MCF 10A (cell line): ENCODE measurements at regions not wholly inside any gene's neighbourhood (a gene's known extent, or its start where the extent isn't known, plus 50 kb on each side); places are given as distances from the start of the nearest gene placed in this dataset.
"Not testable (repeated sequence)": the region's sequence is repeated elsewhere in the genome, so short reads cannot be mapped to it uniquely, and the experiment has no call there.

Experiments
- BruUV-seq: library from RNA; stranded (reverse); fragments of 400-500 nt; replicated peaks from 2 replicates; lab custom pipeline; 2021; lab: Mats Ljungman, UMichigan
- CTCF ChIA-PET: fragments of 300-600 bp; sonication (Branson Sonifier 250); formaldehyde crosslinking; extraction: SDS; loops from one replicate; lab custom pipeline; 2021; ENCODE audit warnings: antibody characterized with exemption, inconsistent platforms; lab: Yijun Ruan, JAX
- POLR2A ChIA-PET: fragments of 300-600, 350-650 bp; sonication (Branson Sonifier 250); formaldehyde crosslinking; extraction: SDS; loops from one replicate; lab custom pipeline; 2020; ENCODE audit warnings: antibody characterized with exemption, inconsistent platforms; lab: Yijun Ruan, JAX
- DNase-seq: peaks from one replicate; pipeline ENCODE4 v3.0.0-alpha.2; 2018; ENCODE audit not compliant: unreplicated experiment
- H3K27ac Mint-ChIP-seq: one replicate; pipeline ENCODE4 v1.8.0; 2022; ENCODE audit warnings: mild to moderate bottlenecking, low read depth, mixed read lengths; ENCODE audit not compliant: unreplicated experiment
- H3K27me3 Mint-ChIP-seq: one replicate; pipeline ENCODE4 v1.8.0; 2022; ENCODE audit warnings: mixed read lengths; ENCODE audit not compliant: insufficient read depth, unreplicated experiment
- H3K36me3 Mint-ChIP-seq: one replicate; pipeline ENCODE4 v1.8.0; 2022; ENCODE audit warnings: mild to moderate bottlenecking, moderate library complexity, mixed read lengths; ENCODE audit not compliant: insufficient read depth, unreplicated experiment
- H3K4me1 Mint-ChIP-seq: one replicate; pipeline ENCODE4 v1.8.0; 2022; ENCODE audit warnings: mixed read lengths; ENCODE audit not compliant: insufficient read depth, unreplicated experiment
- H3K4me3 Mint-ChIP-seq: one replicate; pipeline ENCODE4 v1.8.0; 2022; ENCODE audit warnings: mild to moderate bottlenecking, moderate library complexity, mixed read lengths; ENCODE audit not compliant: unreplicated experiment
- H3K9me3 Mint-ChIP-seq: one replicate; pipeline ENCODE4 v1.8.0; 2022; ENCODE audit warnings: mixed read lengths; ENCODE audit not compliant: unreplicated experiment
- CTCF ChIP-seq: fragments of 200-600 bp; IDR thresholded peaks from one replicate; pipeline ENCODE4 v1.8.0; 2022; ENCODE audit warnings: antibody characterized with exemption, mild to moderate bottlenecking; ENCODE audit not compliant: unreplicated experiment
- intact Hi-C: fragments of 100-400 bp; cut with micrococcal nuclease; formaldehyde crosslinking; loops from 2 replicates; pipeline ENCODE4 v1.14.1; 2022

DNA sequence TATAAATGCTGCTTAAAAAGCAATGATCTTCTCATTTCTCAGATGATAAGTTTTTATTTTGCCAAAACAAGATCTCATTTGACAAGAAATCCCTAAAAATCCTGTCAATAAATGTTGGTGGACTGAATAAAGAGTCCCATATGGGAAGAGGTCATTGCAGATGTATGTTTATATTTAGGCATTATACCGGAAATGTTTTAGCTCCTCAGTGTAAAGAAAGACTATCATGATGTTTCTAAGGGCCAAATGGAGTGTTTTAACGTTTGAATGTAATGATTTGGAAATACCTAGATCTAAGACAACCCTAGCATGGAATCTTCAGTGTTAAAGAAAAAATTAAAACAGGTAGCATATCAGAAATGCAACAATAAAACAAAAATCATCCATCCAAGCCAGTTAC lies 457.8 kb upstream of the NFE2L3 start:
- no TSS peak for BruUV-seq
- intact Hi-C loops = no loop called here
- Mint-ChIP-seq H3K4me1 (no peaks in the 10 kb centered on the region), H3K27ac (no peak overlapping the region), H3K4me3 (no peak overlapping the region), H3K9me3 (no peaks in the 10 kb centered on the region), H3K36me3 (no peaks in the 10 kb centered on the region), H3K27me3 (peaks cover 65% of the 10 kb centered on the region)
- ChIA-PET CTCF (interaction anchor here (0.8 kb wide), 1 partner anchor 92 kb away, joined by 3 read pairs; no protein-coding TSS in a partner anchor), POLR2A (no interaction called here)
- DNase-seq = no peak
- TF ChIP-seq CTCF = no peak

- DNase-seq = no peak
- no TSS peak for BruUV-seq
- TF ChIP-seq CTCF = no peak
- intact Hi-C loops = no loop called here
- Mint-ChIP-seq H3K27me3 (peaks cover 61% of the 10 kb centered on the region), H3K4me3 (no peak overlapping the region), H3K9me3 (no peaks in the 10 kb centered on the region), H3K36me3 (no peaks in the 10 kb centered on the region), H3K27ac (no peak overlapping the region), H3K4me1 (no peaks in the 10 kb centered on the region)
- ChIA-PET CTCF (no interaction called here), POLR2A (no interaction called here)
Observed at GRCh38 chr7:25694699-25695098, 457.3 kb upstream of the NFE2L3 start.

DNA sequence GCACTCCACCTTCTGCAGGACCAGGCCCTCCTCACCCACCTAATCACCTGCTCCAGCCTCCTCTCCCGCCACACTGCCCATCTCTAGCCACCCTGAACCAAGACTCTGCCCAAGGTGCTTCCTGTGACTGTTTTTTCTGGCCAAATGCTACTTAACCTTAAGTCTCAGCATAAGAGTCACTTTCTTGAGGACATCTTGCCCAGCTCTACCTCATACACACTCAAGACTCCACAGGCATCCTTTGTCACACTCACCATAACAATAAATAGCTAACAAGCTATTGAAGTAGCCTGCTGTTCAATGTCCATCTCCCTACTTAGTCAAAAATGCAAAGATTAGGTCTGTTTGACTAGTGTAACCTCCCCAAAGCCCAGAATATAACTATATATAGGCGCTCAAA lies 455.4 kb upstream of the NFE2L3 start:
- Mint-ChIP-seq H3K27me3 (peaks cover 61% of the 10 kb centered on the region), H3K4me3 (no peak overlapping the region), H3K9me3 (no peaks in the 10 kb centered on the region), H3K4me1 (no peaks in the 10 kb centered on the region), H3K27ac (no peak overlapping the region), H3K36me3 (no peaks in the 10 kb centered on the region)
- ChIA-PET CTCF (interaction anchor here (1.0 kb wide), 1 partner anchor 142 kb away, joined by 3 read pairs; no protein-coding TSS in a partner anchor), POLR2A (no interaction called here)
- TF ChIP-seq CTCF = no peak
- intact Hi-C loops = no loop called here
- no TSS peak for BruUV-seq
- DNase-seq = no peak

GRCh38 chr7:25698451-25699113 lies 453.4 kb upstream of the NFE2L3 start:
- Mint-ChIP-seq H3K36me3 (no peaks in the 10 kb centered on the region), H3K9me3 (no peaks in the 10 kb centered on the region), H3K4me3 (no peak overlapping the region), H3K4me1 (no peaks in the 10 kb centered on the region), H3K27me3 (peaks cover 50% of the 10 kb centered on the region), H3K27ac (no peak overlapping the region)
- CTCF ChIA-PET = interaction anchor here (0.7 to 1.1 kb wide), 4 partner anchors 8 to 288 kb away, joined by 3 to 4 read pairs (median 3); no protein-coding TSS in a partner anchor
- no peak for DNase-seq
- no TSS peak for BruUV-seq
- POLR2A ChIA-PET = no interaction called here
- intact Hi-C loops = no loop called here
- no peak for TF ChIP-seq CTCF

DNA sequence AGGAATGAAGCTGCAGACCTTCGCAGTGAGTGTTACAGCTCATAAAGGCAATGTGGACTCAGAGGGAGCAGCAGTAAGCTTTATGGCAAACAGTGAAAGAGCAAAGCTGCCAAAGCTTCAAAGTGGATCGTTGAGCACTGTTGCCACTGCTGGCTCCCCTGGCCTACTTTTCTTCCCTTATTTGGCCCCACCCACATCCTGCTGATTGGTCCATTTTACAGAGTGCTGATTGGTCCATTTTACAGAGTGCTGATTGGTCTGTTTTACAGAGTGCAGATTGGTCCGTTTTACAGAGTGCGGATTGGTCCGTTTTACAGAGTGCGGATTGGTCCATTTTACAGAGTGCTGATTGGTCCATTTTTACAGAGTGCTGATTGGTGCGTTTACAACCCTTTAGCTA lies 451.9 kb upstream of the NFE2L3 start:
- POLR2A ChIA-PET = interaction anchor here (1.2 to 1.3 kb wide), 2 partner anchors 9 to 147 kb away, joined by 3 read pairs; no protein-coding TSS in a partner anchor
- peaks cover 50% of the 10 kb centered on the region for H3K27me3 Mint-ChIP-seq
- H3K4me3 Mint-ChIP-seq, intact Hi-C loops, H3K36me3 Mint-ChIP-seq, H3K27ac Mint-ChIP-seq, H3K9me3 Mint-ChIP-seq, DNase-seq, H3K4me1 Mint-ChIP-seq, BruUV-seq: not testable (repeated sequence)
- CTCF ChIA-PET = interaction anchor here (0.7 kb wide), 1 partner anchor 445 kb away, joined by 3 read pairs; no protein-coding TSS in a partner anchor
